Trophoblast cell (in vitro differentiated cells and primary cell): ENCODE measurements at regions not wholly inside any gene's neighbourhood (a gene's known extent, or its start where the extent isn't known, plus 50 kb on each side); places are given as distances from the start of the nearest gene placed in this dataset.

Experiments used
- DNase-seq, 2 donors: peaks; one replicate each; pipeline ENCODE4 v3.0.0-alpha.2; 2016
- H2AFZ ChIP-seq: 2 replicates; pipeline ENCODE4 v1.6.1; 2013; ENCODE audit warnings: low read length, moderate library complexity, mild to moderate bottlenecking; ENCODE audit not compliant: insufficient read depth, poor library complexity
- H2AK5ac ChIP-seq: 2 replicates; pipeline ENCODE4 v1.6.1; 2013; ENCODE audit warnings: mild to moderate bottlenecking, low read length
- H2BK120ac ChIP-seq: 2 replicates; pipeline ENCODE4 v1.6.1; 2013; ENCODE audit warnings: low read length, mild to moderate bottlenecking, moderate library complexity; ENCODE audit not compliant: insufficient read depth, poor library complexity
- H2BK12ac ChIP-seq: 2 replicates; pipeline ENCODE4 v1.6.1; 2013; ENCODE audit warnings: mild to moderate bottlenecking, low read length, moderate library complexity
- H2BK5ac ChIP-seq: 2 replicates; pipeline ENCODE4 v1.6.1; 2013; ENCODE audit warnings: low read length, low read depth, moderate library complexity, mild to moderate bottlenecking; ENCODE audit not compliant: poor library complexity
- H3K14ac ChIP-seq: 2 replicates; pipeline ENCODE4 v1.6.1; 2013; ENCODE audit warnings: mild to moderate bottlenecking, low read length
- H3K18ac ChIP-seq: 2 replicates; pipeline ENCODE4 v1.6.1; 2013; ENCODE audit warnings: mild to moderate bottlenecking, low read length
- H3K23ac ChIP-seq: 2 replicates; pipeline ENCODE4 v1.6.1; 2013; ENCODE audit warnings: low read length
- H3K27ac ChIP-seq: 2 replicates; pipeline ENCODE4 v1.5.1; 2013; ENCODE audit warnings: low read depth, mild to moderate bottlenecking, inconsistent platforms, low read length, moderate library complexity
- H3K27me3 ChIP-seq: 2 replicates; pipeline ENCODE4 v1.6.1; 2013; ENCODE audit warnings: inconsistent platforms, mild to moderate bottlenecking, low read length, moderate library complexity; ENCODE audit not compliant: insufficient read depth
- H3K36me3 ChIP-seq, 2 experiments: 1 replicate in 1 of 2; 2 replicates in 1 of 2; pipeline ENCODE4 v1.6.1; 2013; ENCODE audit warnings: low read length in 2 of 2, mild to moderate bottlenecking in 2 of 2, moderate library complexity in 1 of 2; ENCODE audit not compliant: insufficient read depth in 2 of 2, control insufficient read depth in 1 of 2
- H3K4ac ChIP-seq: 2 replicates; pipeline ENCODE4 v1.6.1; 2013; ENCODE audit warnings: low read depth, mild to moderate bottlenecking, low read length, moderate library complexity
- H3K4me1 ChIP-seq, 2 experiments: 1 replicate in 1 of 2; 2 replicates in 1 of 2; pipeline ENCODE4 v1.6.1; 2013; ENCODE audit warnings: low read length in 2 of 2, mild to moderate bottlenecking in 2 of 2, moderate library complexity in 1 of 2; ENCODE audit not compliant: insufficient read depth in 2 of 2, control insufficient read depth in 1 of 2
- H3K4me2 ChIP-seq: 2 replicates; pipeline ENCODE4 v1.6.1; 2013; ENCODE audit warnings: inconsistent platforms, mild to moderate bottlenecking, low read length, moderate library complexity
- H3K4me3 ChIP-seq: 2 replicates; pipeline ENCODE4 v1.5.1; 2013; ENCODE audit warnings: mild to moderate bottlenecking, low read depth, low read length, inconsistent platforms
- H3K79me1 ChIP-seq: one replicate; pipeline ENCODE4 v1.6.1; 2013; ENCODE audit warnings: low read length
- H3K79me2 ChIP-seq: 2 replicates; pipeline ENCODE4 v1.6.1; 2013; ENCODE audit warnings: low read length, mild to moderate bottlenecking; ENCODE audit not compliant: control insufficient read depth, insufficient read depth, poor library complexity
- H3K9ac ChIP-seq: 2 replicates; pipeline ENCODE4 v1.6.1; 2013; ENCODE audit warnings: mild to moderate bottlenecking, low read length
- H3K9me3 ChIP-seq: 2 replicates; pipeline ENCODE4 v1.6.1; 2013; ENCODE audit warnings: low read depth, mild to moderate bottlenecking, control low read depth, inconsistent platforms, low read length; ENCODE audit not compliant: insufficient read depth
- H4K12ac ChIP-seq: 2 replicates; pipeline ENCODE4 v1.6.1; 2013; ENCODE audit warnings: low read depth, mild to moderate bottlenecking, low read length, moderate library complexity
- H4K8ac ChIP-seq: 2 replicates; pipeline ENCODE4 v1.6.1; 2013; ENCODE audit warnings: low read depth, mild to moderate bottlenecking, low read length, moderate library complexity
- H4K91ac ChIP-seq: one replicate; pipeline ENCODE4 v1.6.1; 2013; ENCODE audit warnings: low read depth, mild to moderate bottlenecking, low read length, moderate library complexity
- WGBS: extraction: QIAGEN DNeasy Blood & Tissue Kit; methylation state at CpG from one replicate; pipeline ENCODE4 v1.1.7; 2013; ENCODE audit warnings: missing lambda C conversion rate; ENCODE audit not compliant: insufficient read length, insufficient coverage; ENCODE audit errors: extremely low coverage; 5-methylcytosine and 5-hydroxymethylcytosine counted together

DNA sequence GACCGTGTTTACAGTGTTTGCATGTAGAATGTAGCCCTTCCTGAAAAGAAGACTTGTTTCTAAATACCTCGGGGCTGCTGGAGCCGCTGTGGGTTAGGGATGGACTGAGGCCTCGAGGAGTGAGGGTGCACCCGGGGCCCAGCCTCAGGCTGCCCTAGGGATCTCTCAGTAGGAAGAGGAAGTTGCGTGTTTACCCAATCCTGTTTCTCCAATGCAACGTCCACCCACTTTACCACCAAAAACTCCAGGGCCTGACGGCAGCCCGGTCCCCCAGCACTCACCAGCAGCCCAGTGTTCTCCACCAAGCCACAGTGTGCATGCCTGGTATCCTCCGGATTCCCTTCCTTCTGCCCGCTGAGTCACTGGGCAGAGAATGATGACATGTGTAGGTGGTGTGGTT is 255.8 kb downstream of the GLI2 start:
- H2BK120ac ChIP-seq = no peak overlapping the region
- WGBS = no CpG with 5 or more reads among the region's 11 CpGs
- H3K79me2 ChIP-seq = no peaks in the 10 kb centered on the region
- no peak overlapping the region for H3K14ac ChIP-seq
- H3K18ac ChIP-seq = no peak overlapping the region
- H3K4ac ChIP-seq = no peak overlapping the region
- H3K79me1 ChIP-seq = no peaks in the 10 kb centered on the region
- H3K9ac ChIP-seq = no peak overlapping the region
- no peak overlapping the region for H2BK5ac ChIP-seq
- no peak overlapping the region for H4K91ac ChIP-seq
- no peak overlapping the region for H3K4me2 ChIP-seq
- no peaks in the 10 kb centered on the region for H3K4me1 ChIP-seq
- H3K36me3 ChIP-seq = peaks cover 2 to 20% of the 10 kb centered on the region in 2 experiments
- H3K23ac ChIP-seq = no peak overlapping the region
- H4K8ac ChIP-seq = no peak overlapping the region
- no peaks in the 10 kb centered on the region for H3K27me3 ChIP-seq
- H3K27ac ChIP-seq = no peak overlapping the region
- H3K4me3 ChIP-seq = no peak overlapping the region
- no peak overlapping the region for H2BK12ac ChIP-seq
- no peak overlapping the region for H2AFZ ChIP-seq
- no peak overlapping the region for H4K12ac ChIP-seq
- peaks cover 2% of the 10 kb centered on the region for H3K9me3 ChIP-seq
- DNase-seq = no peak
- no peak overlapping the region for H2AK5ac ChIP-seq

GRCh38 chr2:120992791-120993555 is 257.3 kb downstream of the GLI2 start:
- Histone ChIP-seq H3K4me3 (no peak overlapping the region), H3K9me3 (peaks cover 2% of the 10 kb centered on the region), H3K4ac (no peak overlapping the region), H3K14ac (no peak overlapping the region), H2AK5ac (no peak overlapping the region), H2AFZ (no peak overlapping the region), H3K4me1 (no peaks in the 10 kb centered on the region), H3K23ac (no peak overlapping the region), H3K27ac (no peak overlapping the region), H3K27me3 (no peaks in the 10 kb centered on the region), H4K12ac (no peak overlapping the region), H3K18ac (no peak overlapping the region), H3K79me1 (no peaks in the 10 kb centered on the region), H2BK120ac (no peak overlapping the region), H4K8ac (no peak overlapping the region), H2BK12ac (no peak overlapping the region), H3K36me3 (peaks cover 0 to 13% of the 10 kb centered on the region in 2 experiments), H3K9ac (no peak overlapping the region), H3K79me2 (no peaks in the 10 kb centered on the region), H4K91ac (no peak overlapping the region), H3K4me2 (no peak overlapping the region), H2BK5ac (no peak overlapping the region)
- DNase-seq = no peak
- no CpG with 5 or more reads among the region's 11 CpGs for WGBS

GRCh38 chr2:120993661-120994060 is 258.0 kb downstream of the GLI2 start:
- H4K12ac ChIP-seq = no peak overlapping the region
- no peak overlapping the region for H3K4me3 ChIP-seq
- no peak overlapping the region for H2BK12ac ChIP-seq
- H3K4me2 ChIP-seq = no peak overlapping the region
- H2BK5ac ChIP-seq = no peak overlapping the region
- H3K18ac ChIP-seq = no peak overlapping the region
- no peak overlapping the region for H2AFZ ChIP-seq
- no peak overlapping the region for H4K91ac ChIP-seq
- H3K79me2 ChIP-seq = no peaks in the 10 kb centered on the region
- no peak overlapping the region for H3K9ac ChIP-seq
- peaks cover 0 to 13% of the 10 kb centered on the region in 2 experiments for H3K36me3 ChIP-seq
- H3K23ac ChIP-seq = no peak overlapping the region
- H4K8ac ChIP-seq = no peak overlapping the region
- H3K27me3 ChIP-seq = no peaks in the 10 kb centered on the region
- H3K4me1 ChIP-seq = no peaks in the 10 kb centered on the region
- no peak overlapping the region for H3K14ac ChIP-seq
- no peak overlapping the region for H3K27ac ChIP-seq
- no peak overlapping the region for H2BK120ac ChIP-seq
- no peak overlapping the region for H3K4ac ChIP-seq
- no peak overlapping the region for H2AK5ac ChIP-seq
- H3K79me1 ChIP-seq = no peaks in the 10 kb centered on the region
- no CpG with 5 or more reads among the region's 9 CpGs for WGBS
- DNase-seq = no peak
- H3K9me3 ChIP-seq = peaks cover 2% of the 10 kb centered on the region

DNA sequence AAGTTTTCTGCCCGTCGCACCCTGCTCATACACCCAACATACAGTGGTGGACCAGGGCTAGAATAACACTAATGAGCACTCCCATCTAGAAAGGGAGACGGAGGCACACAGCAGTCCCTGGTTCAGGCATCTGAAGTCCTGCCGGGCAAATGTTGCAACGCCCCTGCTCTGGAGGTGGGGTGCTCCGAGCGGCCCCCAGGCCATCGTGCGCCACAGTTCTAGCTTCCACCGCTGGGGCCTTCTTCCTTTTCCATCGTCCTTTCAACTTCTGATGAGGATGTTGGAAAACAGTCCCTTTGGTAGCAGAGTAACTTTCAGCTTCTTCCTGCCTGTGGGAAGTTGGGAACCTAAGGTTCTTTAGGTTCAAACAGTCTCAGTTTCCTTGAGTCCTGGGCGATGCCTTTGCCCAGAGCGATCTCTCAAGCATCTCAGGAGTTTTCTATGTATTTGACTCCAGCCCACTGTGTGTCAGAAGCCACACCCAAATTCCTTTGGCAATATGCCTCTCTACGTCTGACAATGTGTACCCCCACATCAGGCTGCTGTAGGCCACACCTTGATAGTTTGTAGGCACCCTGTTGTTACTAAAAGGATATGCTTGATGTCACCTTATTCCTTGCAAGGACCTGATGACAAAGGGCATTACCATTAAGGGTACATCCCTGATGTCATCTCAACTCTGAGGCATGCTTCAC is 258.8 kb downstream of the GLI2 start:
- Histone ChIP-seq H3K18ac (no peak overlapping the region), H3K36me3 (peaks cover 0 to 7% of the 10 kb centered on the region in 2 experiments), H3K79me1 (no peaks in the 10 kb centered on the region), H2AFZ (no peak overlapping the region), H3K4ac (no peak overlapping the region), H2BK120ac (no peak overlapping the region), H3K27ac (no peak overlapping the region), H3K23ac (no peak overlapping the region), H4K91ac (no peak overlapping the region), H3K4me1 (no peaks in the 10 kb centered on the region), H3K27me3 (no peaks in the 10 kb centered on the region), H3K14ac (no peak overlapping the region), H2BK5ac (no peak overlapping the region), H4K8ac (no peak overlapping the region), H3K79me2 (no peaks in the 10 kb centered on the region), H3K4me3 (no peak overlapping the region), H4K12ac (no peak overlapping the region), H2BK12ac (no peak overlapping the region), H3K9ac (no peak overlapping the region), H2AK5ac (no peak overlapping the region), H3K4me2 (no peak overlapping the region), H3K9me3 (peaks cover 2% of the 10 kb centered on the region)
- no CpG with 5 or more reads among the region's 14 CpGs for WGBS
- DNase-seq = no peak
